ACC112 (cell line): ENCODE measurements at regions not wholly inside any gene's neighbourhood (a gene's known extent, or its start where the extent isn't known, plus 50 kb on each side); places are given as distances from the start of the nearest gene placed in this dataset.

ENCODE experiments used
- H2AFZ ChIP-seq: fragments of 200-600 bp; sonication (generic); one replicate; pipeline ENCODE4 v1.6.0; 2017; ENCODE audit warnings: antibody characterized with exemption, low read length; ENCODE audit not compliant: unreplicated experiment
- H3K27ac ChIP-seq: fragments of 200-600 bp; sonication (generic); 2 replicates; pipeline ENCODE4 v1.5.1; 2014; ENCODE audit warnings: low read depth, mild to moderate bottlenecking, antibody characterized with exemption, low read length, moderate library complexity
- H3K27me3 ChIP-seq: fragments of 200-600 bp; sonication (generic); 2 replicates; pipeline ENCODE4 v1.6.1; 2014; ENCODE audit warnings: mild to moderate bottlenecking, antibody characterized with exemption, low read length, moderate library complexity, mixed read lengths; ENCODE audit not compliant: insufficient read depth
- H3K36me3 ChIP-seq: fragments of 200-600 bp; sonication (generic); 2 replicates; pipeline ENCODE4 v1.6.1; 2016; ENCODE audit warnings: mild to moderate bottlenecking, antibody characterized with exemption, low read length, moderate library complexity, mixed read lengths; ENCODE audit not compliant: insufficient read depth
- H3K4me1 ChIP-seq: fragments of 200-600 bp; sonication (generic); one replicate; pipeline ENCODE4 v1.6.1; 2016; ENCODE audit warnings: low read length, mixed read lengths; ENCODE audit not compliant: insufficient read depth, unreplicated experiment, control insufficient read depth
- H3K4me3 ChIP-seq: fragments of 200-600 bp; sonication (generic); 2 replicates; pipeline ENCODE4 v1.5.1; 2014; ENCODE audit warnings: mild to moderate bottlenecking, low read depth, low read length
- H3K79me2 ChIP-seq: fragments of 200-600 bp; sonication (generic); one replicate; pipeline ENCODE4 v1.6.0; 2016; ENCODE audit warnings: low read length; ENCODE audit not compliant: control insufficient read depth, unreplicated experiment, insufficient read depth

DNA sequence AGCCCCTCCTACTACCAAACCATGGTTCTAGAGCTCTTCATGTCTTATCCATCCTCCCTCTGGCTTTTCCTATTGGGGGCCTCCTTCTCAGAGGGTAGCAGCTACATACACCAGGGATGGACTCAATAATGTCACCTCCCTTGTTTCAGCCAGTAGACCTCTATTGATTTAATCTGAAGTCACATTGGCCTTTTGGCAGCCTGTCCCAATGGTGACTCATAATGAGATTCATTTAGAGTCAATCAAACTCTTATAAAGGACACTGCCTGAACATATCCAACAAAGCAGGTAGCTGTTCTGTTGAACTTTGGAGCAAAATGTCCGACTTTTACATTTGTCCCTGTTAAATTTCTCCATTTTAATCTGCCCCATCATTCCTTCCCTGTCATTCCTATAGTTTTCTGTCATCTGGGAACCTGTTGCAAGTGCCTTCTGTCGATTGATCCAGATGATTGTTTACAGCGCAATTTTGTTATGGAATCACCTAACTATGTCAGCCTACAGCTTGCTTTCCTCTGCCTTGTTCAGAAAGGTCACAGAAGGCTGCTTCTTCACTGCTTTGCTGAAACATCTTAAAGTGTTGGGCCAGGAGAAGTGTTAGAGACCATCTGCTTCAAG, 105.9 kb downstream of the ETS2 start:
- Histone ChIP-seq H3K27ac (no peak overlapping the region), H3K79me2 (no peaks in the 10 kb centered on the region), H3K4me1 (peaks cover 17% of the 10 kb centered on the region), H3K4me3 (no peak overlapping the region), H3K36me3 (no peaks in the 10 kb centered on the region), H2AFZ (no peak overlapping the region), H3K27me3 (peaks cover 11% of the 10 kb centered on the region)

DNA sequence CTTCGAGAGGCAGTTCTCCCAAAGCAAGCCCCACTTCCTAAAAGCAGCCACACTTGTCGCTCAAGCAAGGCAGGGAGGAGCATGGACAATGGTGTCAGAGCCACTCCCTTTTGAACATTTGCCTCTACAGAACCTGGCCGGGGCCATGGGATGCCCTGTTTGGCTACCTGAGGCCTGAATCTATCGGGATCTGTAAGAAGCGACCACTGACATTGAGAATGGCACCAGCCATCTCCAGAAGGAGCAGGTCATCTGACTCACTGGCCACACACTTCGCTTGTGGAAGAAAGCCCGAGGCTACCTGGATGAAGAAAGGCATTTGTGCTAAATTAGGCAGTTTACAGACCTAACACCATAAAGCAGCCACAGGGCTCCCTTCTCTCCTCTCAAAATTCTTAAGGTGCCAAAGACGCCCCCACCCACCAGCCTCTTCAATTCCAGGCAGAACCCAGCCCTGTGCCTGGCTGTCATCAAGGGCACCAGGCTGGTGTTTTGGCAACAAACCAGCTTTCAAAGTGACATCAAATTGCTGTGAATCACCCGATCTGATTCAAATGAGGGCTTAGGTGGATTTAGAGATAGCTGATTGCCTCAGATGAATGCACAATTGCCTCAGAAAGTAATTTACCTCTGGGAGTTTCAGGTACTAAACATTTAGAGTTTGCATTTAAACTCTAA, 104.8 kb downstream of the ETS2 start:
- peaks cover 17% of the 10 kb centered on the region for H3K4me1 ChIP-seq
- no peaks in the 10 kb centered on the region for H3K36me3 ChIP-seq
- H3K79me2 ChIP-seq: no peaks in the 10 kb centered on the region
- no peak overlapping the region for H2AFZ ChIP-seq
- no peak overlapping the region for H3K27ac ChIP-seq
- peaks cover 1% of the 10 kb centered on the region; the same call in 1 of the 2 replicates for H3K27me3 ChIP-seq
- H3K4me3 ChIP-seq: no peak overlapping the region

DNA sequence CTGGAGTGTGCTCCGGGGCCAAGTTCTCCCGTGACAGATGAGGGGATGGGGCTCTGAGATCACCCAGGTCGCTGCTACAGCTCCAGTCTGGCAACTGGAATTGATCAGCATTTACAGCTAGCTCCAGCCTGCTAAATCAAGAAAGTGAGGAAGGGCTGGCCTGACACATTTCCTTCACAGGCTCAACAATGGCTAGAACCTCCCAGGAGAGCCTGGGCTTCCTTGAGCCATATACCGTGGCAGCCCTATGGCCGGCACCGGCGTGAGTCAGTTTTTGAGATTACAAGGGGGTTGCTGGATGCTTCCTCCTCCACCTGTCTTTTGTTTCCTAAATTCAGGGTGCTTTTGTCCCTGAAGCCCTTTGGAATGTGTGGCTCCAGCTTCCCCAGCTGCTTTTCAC, 104.2 kb downstream of the ETS2 start:
- H3K79me2 ChIP-seq: no peaks in the 10 kb centered on the region
- H3K36me3 ChIP-seq: no peaks in the 10 kb centered on the region
- H3K4me1 ChIP-seq: peaks cover 17% of the 10 kb centered on the region
- H3K27ac ChIP-seq: no peak overlapping the region
- H2AFZ ChIP-seq: no peak overlapping the region
- H3K27me3 ChIP-seq: no peaks in the 10 kb centered on the region
- H3K4me3 ChIP-seq: no peak overlapping the region

DNA sequence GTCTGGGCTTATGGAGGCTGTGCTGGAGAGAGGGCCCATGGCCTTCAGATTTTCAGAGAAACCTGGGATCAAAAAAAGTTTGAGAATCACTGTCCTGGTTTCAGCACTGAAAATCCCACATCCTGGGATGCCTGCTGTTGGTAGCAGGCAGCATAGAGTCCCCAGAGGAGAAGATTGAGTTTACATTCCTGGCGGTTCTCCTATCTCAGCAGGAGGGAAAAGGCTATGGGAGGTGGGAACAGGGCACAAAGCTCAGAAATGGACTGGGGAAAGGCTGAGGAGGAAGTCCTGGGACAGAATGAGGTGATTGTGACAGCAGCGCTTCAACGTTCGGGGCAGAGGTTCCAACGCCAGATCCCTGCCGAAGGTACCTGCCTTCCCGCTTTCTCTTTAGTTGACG, 103.4 kb downstream of the ETS2 start:
- no peak overlapping the region for H3K4me3 ChIP-seq
- no peaks in the 10 kb centered on the region for H3K27me3 ChIP-seq
- no peaks in the 10 kb centered on the region for H3K79me2 ChIP-seq
- H2AFZ ChIP-seq: no peak overlapping the region
- H3K4me1 ChIP-seq: peaks cover 17% of the 10 kb centered on the region
- H3K27ac ChIP-seq: no peak overlapping the region
- H3K36me3 ChIP-seq: no peaks in the 10 kb centered on the region

DNA sequence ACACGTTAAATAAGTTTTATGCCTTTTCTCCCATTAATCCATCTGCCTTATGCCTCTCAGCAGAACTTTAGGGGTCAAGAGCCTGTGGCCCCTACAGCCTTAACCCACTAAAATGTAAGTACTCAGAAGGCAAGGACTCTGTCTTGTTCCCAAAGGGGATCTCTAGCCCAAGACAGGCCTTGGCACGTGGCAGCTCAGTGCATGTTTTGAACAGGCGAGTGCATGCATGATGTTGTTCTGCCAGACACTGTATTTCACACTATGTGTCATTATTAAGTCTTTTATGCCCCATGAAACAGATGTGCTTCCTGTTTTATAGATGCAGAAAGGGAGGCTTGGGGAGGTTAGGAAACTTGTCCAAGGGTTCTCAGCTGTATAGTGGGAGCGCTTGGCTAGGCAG, 102.8 kb downstream of the ETS2 start:
- no peak overlapping the region for H3K27ac ChIP-seq
- no peaks in the 10 kb centered on the region for H3K79me2 ChIP-seq
- peaks cover 13% of the 10 kb centered on the region for H3K4me1 ChIP-seq
- no peak overlapping the region for H3K4me3 ChIP-seq
- H3K27me3 ChIP-seq: no peaks in the 10 kb centered on the region
- no peak overlapping the region for H2AFZ ChIP-seq
- H3K36me3 ChIP-seq: no peaks in the 10 kb centered on the region

DNA sequence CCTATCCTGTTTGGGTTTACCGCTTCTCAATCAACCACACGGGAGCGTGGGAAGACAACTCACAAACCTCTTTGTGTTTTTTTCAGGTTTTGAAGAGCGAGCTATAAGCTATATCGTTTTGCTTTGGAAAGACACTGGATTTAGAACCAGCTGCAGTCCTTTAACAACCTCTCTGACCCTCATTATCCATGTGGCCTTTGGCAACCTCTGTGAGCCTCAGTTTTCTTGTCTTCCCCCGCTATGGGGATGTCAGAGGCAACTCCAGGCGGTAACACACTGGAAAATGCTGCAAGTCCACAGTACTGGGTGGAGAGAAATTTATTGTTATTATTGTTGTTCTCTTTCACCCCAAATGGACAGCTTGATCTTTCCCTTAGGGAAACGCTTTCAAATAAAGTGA, 100.0 kb downstream of the ETS2 start:
- H3K27me3 ChIP-seq: no peaks in the 10 kb centered on the region

DNA sequence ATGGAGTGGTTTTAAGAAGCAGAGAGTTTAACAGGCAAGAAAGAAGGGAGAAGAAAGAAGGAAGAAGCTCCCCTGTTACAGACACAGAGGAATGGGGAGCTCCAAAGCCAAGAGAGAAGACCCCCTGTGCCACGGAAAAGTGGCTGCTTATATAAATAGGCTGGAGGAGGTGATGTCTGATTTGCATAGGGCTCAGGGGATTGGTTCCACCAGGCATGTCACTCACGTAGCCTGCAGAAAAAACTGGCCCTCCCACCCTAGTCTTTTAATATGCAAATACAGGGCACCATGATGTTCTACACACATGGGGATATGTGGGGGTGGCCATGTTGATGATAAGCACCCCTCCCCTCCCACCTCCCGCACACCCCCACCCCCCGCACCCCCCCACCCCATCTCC, 99.6 kb downstream of the ETS2 start:
- Histone ChIP-seq H3K27me3 (no peaks in the 10 kb centered on the region), H3K79me2 (no peaks in the 10 kb centered on the region), H3K36me3 (no peaks in the 10 kb centered on the region), H3K27ac (no peak overlapping the region), H3K4me3 (no peak overlapping the region), H2AFZ (no peak overlapping the region), H3K4me1 (peaks cover 7% of the 10 kb centered on the region)

More for the DNA sequence above, 100.0 kb downstream of the ETS2 start:
- H3K4me3 ChIP-seq: no peak overlapping the region
- no peaks in the 10 kb centered on the region for H3K79me2 ChIP-seq
- no peak overlapping the region for H2AFZ ChIP-seq
- peaks cover 7% of the 10 kb centered on the region for H3K4me1 ChIP-seq
- H3K27ac ChIP-seq: no peak overlapping the region
- no peaks in the 10 kb centered on the region for H3K36me3 ChIP-seq

DNA sequence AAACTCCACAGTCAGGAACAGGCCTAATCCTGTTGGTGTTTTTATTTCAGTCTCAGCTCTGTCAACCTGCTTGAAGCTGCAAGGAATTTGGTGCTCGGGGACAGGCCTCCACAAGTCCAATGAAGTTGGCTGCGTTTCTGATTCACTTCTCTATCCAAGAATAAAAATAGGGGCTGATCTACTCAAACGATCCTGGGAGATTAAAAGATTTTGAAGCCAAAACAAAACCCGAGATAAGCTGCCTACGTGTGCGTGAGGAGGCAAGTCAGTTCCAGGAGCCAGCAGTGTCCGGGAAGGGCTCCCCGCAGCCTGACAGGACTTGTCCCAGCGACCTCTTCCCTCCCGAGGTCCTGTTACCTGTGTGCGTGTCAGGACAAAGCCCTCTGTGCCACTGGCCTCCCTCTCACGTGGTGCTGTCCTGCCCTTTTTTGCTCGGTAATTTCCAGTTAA, 98.0 kb downstream of the ETS2 start:
- Histone ChIP-seq H3K79me2 (no peaks in the 10 kb centered on the region), H3K36me3 (no peaks in the 10 kb centered on the region), H3K27me3 (no peaks in the 10 kb centered on the region), H2AFZ (no peak overlapping the region), H3K4me1 (peaks cover 7% of the 10 kb centered on the region), H3K4me3 (no peak overlapping the region), H3K27ac (no peak overlapping the region)

DNA sequence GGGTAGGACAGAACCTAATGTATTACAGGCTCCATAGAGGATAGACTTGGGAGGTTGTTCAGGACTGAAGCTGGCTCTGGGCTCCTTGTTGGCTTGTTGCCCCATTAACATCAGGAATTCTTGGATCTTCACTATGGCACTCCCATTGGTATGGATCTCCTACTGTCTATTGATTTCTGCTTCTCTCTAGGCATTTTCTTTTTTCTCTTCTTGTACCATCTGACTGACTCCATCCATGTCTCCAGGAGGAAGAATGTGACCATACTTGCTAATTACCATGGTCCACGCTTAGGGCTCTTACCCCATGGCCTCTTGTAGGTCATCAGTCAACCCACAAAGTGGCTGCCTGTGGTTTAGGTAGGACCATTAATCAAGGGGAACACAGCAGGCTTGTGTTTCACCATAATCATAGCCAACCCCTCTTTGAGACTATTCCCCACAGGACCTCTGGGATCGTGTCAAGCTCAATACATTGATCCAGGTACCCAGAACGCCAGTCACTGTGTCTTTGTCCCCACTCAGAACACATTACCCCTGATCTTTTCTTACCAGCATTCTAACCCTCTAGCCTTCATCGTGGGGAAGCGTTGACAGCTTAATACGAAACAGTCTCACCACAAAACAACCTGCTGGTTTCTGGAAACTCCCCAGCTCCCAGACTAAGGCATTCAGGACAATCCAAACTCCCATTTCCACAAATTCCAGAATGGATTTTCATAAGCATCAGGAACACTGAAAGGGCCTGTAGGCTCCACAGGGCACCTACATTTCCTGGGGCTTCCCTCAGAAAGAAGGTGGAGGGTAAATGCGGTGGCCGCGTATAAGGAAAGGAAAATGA, 97.1 kb downstream of the ETS2 start:
- H3K79me2 ChIP-seq: no peaks in the 10 kb centered on the region
- no peak overlapping the region for H3K27ac ChIP-seq
- no peaks in the 10 kb centered on the region for H3K36me3 ChIP-seq
- no peak overlapping the region for H2AFZ ChIP-seq
- H3K4me3 ChIP-seq: no peak overlapping the region
- no peaks in the 10 kb centered on the region for H3K27me3 ChIP-seq
- peaks cover 7% of the 10 kb centered on the region for H3K4me1 ChIP-seq

DNA sequence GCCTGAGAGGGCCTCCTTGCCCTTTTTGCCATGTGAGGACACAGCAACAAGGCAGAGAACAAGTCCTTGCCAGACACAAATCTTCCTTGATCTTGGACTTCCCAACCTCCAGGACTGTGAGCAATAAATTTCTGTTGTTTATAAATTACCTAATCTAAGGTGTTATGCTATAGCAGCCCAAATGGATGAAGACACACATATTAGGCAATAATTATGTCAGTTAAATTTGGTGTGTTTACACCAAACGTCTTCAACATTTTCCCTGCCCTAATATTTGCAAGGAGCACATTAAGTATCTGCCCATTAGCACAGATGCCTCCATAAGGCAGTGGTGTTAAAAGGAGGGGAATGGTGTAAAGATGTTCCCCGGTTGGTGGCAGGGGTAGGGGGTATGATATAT, 94.8 kb downstream of the ETS2 start:
- no peaks in the 10 kb centered on the region for H3K79me2 ChIP-seq
- no peaks in the 10 kb centered on the region for H3K4me1 ChIP-seq
- H2AFZ ChIP-seq: no peak overlapping the region
- no peaks in the 10 kb centered on the region for H3K27me3 ChIP-seq
- H3K27ac ChIP-seq: no peak overlapping the region
- no peaks in the 10 kb centered on the region for H3K36me3 ChIP-seq
- no peak overlapping the region for H3K4me3 ChIP-seq
